ENCODE measurements at regions not wholly inside any gene's neighbourhood (a gene's known extent, or its start where the extent isn't known, plus 50 kb on each side); places are given as distances from the start of the nearest gene placed in this dataset.
"Not testable (repeated sequence)": the region's sequence is repeated elsewhere in the genome, so short reads cannot be mapped to it uniquely, and the experiment has no call there.

GRCh38 chr10:70985824-70986622 lies 97.7 kb upstream of the PCBD1 start:
- no peak for FAIRE-seq
- DNase-seq (ENCODE audit: extremely low spot score, insufficient read length, low read depth): no peak

- DNase-seq (ENCODE audit: extremely low spot score, insufficient read length, low read depth) (no peak), FAIRE-seq (no peak)
Measured at GRCh38 chr10:70986623-70986950, 98.2 kb upstream of the PCBD1 start.

GRCh38 chr10:70987396-70988130 lies 99.2 kb upstream of the PCBD1 start:
- FAIRE-seq (no peak), DNase-seq (ENCODE audit: extremely low spot score, insufficient read length, low read depth) (no peak)

GRCh38 chr10:70990156-70990555 lies 101.8 kb upstream of the PCBD1 start:
- DNase-seq (ENCODE audit: extremely low spot score, insufficient read length, low read depth); FAIRE-seq: not testable (repeated sequence)

DNA sequence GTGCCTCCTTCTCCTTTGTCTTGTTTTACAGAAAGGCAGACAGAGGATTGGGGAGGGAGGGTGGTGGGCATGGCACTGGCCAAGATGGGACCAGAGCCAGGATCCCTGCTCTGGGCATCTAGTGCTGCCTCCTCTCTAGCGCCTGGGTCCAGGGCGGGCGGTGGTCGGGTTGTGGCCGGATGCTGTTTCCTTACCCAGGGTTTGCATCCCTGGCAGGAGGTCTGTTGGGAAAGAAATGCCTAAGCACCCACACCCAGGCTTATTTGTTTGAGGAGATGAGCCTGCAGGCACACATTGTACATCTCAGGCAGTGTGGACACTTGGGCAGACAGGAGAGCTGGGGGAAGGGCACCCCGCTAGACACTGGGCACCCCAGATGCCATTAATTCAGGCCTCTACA lies 102.3 kb upstream of the PCBD1 start:
- DNase-seq (ENCODE audit: extremely low spot score, insufficient read length, low read depth) (no peak), FAIRE-seq (no peak)

DNA sequence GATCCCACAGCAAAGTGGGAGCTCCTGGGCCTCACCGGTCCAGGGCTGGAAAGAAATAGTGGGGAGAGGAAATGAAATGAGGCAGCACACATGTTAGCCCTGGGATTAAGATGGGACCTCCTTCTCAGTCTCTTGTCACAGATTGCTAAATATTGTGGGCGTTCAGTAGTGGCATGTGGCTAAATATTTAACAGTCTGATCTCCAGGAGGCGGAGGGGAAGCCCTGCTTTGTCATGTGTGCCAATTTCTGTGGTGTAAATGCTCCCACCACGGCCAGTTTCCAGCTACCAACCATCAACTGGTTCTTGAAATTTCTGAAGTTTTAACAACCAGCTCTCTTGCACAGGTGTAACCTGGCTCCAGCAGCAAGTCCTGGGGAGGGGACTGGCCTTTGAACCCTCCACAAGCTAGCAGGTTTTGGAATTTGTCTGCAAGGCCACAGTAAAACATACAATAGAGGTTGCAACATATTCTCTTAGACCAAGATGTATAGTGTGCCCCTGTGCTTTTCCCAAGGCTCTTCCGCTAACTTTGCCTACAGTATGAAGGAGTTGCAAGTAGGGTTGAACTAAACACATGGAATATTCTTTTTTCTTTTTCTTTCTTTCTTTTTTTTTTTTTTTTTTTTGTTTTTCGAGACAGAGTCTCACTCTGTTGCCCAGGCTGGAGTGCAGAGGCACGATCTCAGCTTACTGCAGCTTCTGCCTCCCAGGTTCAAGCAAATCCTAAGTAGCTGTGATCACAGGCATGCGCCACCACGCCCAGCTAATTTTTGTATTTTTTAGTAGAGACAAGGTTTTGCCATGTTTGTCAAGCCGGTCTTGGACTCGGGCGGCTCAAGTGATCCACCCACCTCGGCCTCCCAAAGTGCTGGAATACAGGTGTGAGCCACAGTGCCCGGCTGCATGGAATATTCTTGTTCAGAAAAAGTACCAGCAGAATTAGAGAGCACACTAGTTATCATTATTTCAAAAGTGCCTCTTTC lies 103.1 kb upstream of the PCBD1 start:
- DNase-seq (ENCODE audit: extremely low spot score, insufficient read length, low read depth) (no peak), FAIRE-seq (peak; percentile 69)

GRCh38 chr10:70992436-70992835 lies 104.1 kb upstream of the PCBD1 start:
- FAIRE-seq (no peak), DNase-seq (ENCODE audit: extremely low spot score, insufficient read length, low read depth) (no peak)

- FAIRE-seq (no peak), DNase-seq (ENCODE audit: extremely low spot score, insufficient read length, low read depth) (no peak)
Measured at GRCh38 chr10:70993051-70993450, 104.7 kb upstream of the PCBD1 start.

GRCh38 chr10:70996549-70996948 lies 108.2 kb upstream of the PCBD1 start:
- FAIRE-seq: no peak
- no peak for DNase-seq (ENCODE audit: extremely low spot score, insufficient read length, low read depth)

GRCh38 chr10:70997236-70997635 lies 108.9 kb upstream of the PCBD1 start:
- DNase-seq (ENCODE audit: extremely low spot score, insufficient read length, low read depth) (no peak), FAIRE-seq (no peak)

GRCh38 chr10:70998086-70998485 lies 109.7 kb upstream of the PCBD1 start:
- no peak for DNase-seq (ENCODE audit: extremely low spot score, insufficient read length, low read depth)
- no peak for FAIRE-seq

DNA sequence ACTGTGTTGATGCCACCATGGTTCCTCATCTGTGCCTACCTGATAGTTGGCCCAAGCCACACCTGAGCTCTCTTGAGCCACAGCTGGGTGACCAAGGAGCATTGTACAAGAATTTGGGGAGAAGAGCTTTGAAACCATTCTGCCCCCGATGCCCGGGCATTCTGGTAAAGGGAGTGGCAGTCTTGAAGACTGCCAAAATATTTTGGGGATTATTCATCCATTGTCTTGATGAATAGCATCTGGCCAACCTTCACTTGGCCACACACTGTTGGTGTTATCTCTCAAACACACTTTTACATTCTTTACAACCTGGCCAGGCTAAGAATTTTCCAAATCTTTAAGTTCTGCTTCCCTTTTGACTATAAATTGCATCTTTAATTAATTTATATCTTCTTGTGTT lies 113.1 kb upstream of the PCBD1 start:
- DNase-seq (ENCODE audit: extremely low spot score, insufficient read length, low read depth) (no peak), FAIRE-seq (no peak)

DNA sequence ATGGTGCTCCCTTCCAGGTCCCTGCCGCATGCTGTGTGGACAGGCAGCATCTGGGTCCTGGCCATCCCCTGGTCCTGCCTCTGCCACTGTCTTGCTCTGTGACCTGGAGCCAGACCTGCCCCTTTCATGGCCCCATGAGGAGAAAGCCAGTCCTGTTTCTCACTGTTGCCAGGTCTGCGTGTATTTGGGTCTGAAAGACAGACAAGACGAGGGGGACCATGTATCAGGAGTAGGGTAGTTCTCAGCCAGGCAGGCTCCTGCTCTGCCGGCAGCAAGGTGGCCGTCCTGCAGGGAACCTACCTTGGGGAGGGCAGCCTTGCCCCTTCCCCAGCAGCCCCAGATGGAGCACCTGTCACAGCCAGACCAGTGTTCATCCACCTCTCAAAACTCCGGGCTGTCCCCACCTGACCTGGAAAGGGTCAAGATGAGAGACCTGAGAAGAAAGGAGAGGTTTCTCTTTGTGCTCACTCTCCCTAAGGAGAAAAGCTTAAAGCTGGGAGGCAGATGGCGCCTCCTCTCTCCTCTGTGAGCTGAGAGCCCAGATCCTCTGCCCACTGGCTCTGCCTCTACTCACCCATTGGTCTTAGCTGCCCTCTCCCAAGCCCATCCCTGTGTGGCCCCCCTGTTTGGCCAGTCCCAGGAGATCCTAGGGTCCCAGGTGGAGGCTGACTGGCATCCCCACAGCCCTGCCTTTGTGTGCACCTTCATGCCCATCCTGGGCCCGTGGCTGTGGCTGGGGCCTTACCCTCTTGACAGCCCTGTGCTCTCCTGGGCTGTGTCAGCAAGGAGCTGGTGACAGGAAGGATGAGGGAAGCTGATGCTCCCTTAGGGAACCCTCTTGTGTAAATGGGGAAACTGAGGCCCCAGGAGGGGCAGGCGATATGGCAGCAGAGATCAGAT lies 116.1 kb upstream of the PCBD1 start:
- FAIRE-seq: no peak
- no peak for DNase-seq (ENCODE audit: extremely low spot score, insufficient read length, low read depth)

GRCh38 chr10:71005337-71006305 lies 117.3 kb upstream of the PCBD1 start:
- no peak for FAIRE-seq
- DNase-seq (ENCODE audit: extremely low spot score, insufficient read length, low read depth): no peak

DNA sequence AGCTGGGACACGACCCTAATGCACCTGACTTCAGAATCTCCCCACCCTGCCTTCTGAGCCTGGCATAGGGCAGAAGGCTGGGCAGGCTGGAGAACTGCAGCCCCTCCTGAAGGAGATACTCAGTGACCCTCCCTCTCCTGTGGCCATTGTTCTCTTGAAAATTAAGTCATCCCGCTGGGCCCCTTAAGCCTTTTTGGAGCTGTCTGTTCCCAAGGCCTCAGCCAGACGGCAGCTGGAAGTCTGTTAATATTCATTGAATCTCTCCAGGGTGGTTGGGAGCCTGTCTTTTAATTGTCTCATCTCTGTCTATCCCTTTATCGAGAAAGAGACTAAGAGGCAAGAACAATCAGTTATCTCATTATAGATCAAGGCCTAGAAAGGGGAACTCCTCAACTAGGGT lies 118.1 kb upstream of the PCBD1 start:
- FAIRE-seq (no peak), DNase-seq (ENCODE audit: extremely low spot score, insufficient read length, low read depth) (no peak)

- no peak for FAIRE-seq
Measured at GRCh38 chr10:71007516-71007915, 119.2 kb upstream of the PCBD1 start.

GRCh38 chr10:71008150-71008549 lies 119.8 kb upstream of the PCBD1 start:
- no peak for FAIRE-seq

More at GRCh38 chr10:71007516-71007915, 119.2 kb upstream of the PCBD1 start:
- DNase-seq (ENCODE audit: extremely low spot score, insufficient read length, low read depth): no peak

DNA sequence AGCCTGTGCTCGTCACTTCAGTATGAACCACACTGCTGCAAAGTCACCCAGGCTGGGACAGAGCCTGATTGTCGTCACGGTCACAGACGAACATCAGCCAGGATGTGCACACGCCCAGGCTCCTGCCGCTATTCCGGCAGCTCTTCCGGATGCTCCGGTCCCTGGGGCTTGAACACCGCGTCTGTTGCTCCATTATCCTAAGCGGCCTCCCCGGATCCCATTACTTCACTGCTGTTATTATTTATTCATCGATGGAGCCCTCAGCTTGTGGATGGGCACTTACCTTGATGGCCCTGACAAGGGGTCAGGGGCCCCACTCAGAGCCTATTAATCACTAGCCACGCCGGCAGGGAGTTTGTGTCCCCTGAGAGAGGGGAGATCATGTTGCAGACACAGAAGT lies 120.8 kb upstream of the PCBD1 start:
- FAIRE-seq: no peak
- no peak for DNase-seq (ENCODE audit: extremely low spot score, insufficient read length, low read depth)

More at GRCh38 chr10:71008150-71008549, 119.8 kb upstream of the PCBD1 start:
- DNase-seq (ENCODE audit: extremely low spot score, insufficient read length, low read depth): no peak
